22Rv1 (cell line): ENCODE measurements at regions not wholly inside any gene's neighbourhood (a gene's known extent, or its start where the extent isn't known, plus 50 kb on each side); places are given as distances from the start of the nearest gene placed in this dataset.

ENCODE experiments used
- ZFX ChIP-seq: fragments of 450-650 bp; IDR thresholded peaks from 2 replicates; pipeline ENCODE4 v1.6.1; 2017; ENCODE audit warnings: antibody characterized with exemption, borderline replicate concordance
- TF ChIP-seq, protein P1 (sequence below): fragments of 450-650 bp; IDR thresholded peaks from 2 replicates; pipeline ENCODE4 v1.5.1; 2017; ENCODE audit warnings: mild to moderate bottlenecking

DNA sequence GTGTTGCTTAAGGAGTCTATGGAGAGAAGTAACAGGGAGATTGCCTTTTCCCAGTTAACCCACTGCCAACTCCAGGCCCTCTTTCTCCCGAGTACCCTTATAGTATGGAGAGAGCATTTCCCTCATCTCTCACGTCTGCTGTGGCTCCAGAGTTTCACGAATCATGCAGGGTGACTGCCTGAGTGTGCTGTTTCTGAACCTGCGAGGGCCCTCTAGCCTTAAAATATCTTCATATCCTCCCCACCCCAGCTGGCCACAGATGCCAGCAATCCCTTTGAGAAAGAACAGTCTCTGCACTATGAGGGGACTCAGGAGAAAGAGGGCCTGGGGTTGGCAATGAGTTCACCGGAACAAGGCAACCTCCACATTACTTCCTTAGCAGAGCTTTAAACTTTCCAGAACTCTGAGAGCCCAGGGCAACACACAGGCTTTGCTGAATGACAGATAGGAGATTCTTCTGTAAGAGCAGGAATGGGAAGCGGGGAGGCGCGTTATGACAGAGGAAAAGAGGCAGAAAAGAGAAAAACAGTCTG is 81.6 kb upstream of the ANKH start:
- TF ChIP-seq, protein P1, sequence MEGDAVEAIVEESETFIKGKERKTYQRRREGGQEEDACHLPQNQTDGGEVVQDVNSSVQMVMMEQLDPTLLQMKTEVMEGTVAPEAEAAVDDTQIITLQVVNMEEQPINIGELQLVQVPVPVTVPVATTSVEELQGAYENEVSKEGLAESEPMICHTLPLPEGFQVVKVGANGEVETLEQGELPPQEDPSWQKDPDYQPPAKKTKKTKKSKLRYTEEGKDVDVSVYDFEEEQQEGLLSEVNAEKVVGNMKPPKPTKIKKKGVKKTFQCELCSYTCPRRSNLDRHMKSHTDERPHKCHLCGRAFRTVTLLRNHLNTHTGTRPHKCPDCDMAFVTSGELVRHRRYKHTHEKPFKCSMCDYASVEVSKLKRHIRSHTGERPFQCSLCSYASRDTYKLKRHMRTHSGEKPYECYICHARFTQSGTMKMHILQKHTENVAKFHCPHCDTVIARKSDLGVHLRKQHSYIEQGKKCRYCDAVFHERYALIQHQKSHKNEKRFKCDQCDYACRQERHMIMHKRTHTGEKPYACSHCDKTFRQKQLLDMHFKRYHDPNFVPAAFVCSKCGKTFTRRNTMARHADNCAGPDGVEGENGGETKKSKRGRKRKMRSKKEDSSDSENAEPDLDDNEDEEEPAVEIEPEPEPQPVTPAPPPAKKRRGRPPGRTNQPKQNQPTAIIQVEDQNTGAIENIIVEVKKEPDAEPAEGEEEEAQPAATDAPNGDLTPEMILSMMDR = no peak
- TF ChIP-seq ZFX = no peak
